Fibroblast of lung (primary cell): ENCODE measurements at regions not wholly inside any gene's neighbourhood (a gene's known extent, or its start where the extent isn't known, plus 50 kb on each side); places are given as distances from the start of the nearest gene placed in this dataset.

ENCODE experiments used
- DNase-seq, 2 donors: peaks; one replicate each; pipeline versions ENCODE4 v3.0.0 to v3.0.0-alpha.2; 2010; ENCODE audit warnings: low read depth in 2 of 2
- H2AFZ ChIP-seq: 2 replicates; pipeline ENCODE4 v1.5.1; 2012; ENCODE audit warnings: low read length, control low read depth, inconsistent platforms
- H3K27ac ChIP-seq: 2 replicates; pipeline ENCODE4 v1.5.1; 2011; ENCODE audit warnings: low read length, control low read depth; ENCODE audit not compliant: insufficient read depth
- H3K27me3 ChIP-seq: 2 replicates; pipeline ENCODE4 v1.5.1; 2011; ENCODE audit warnings: mild to moderate bottlenecking, low read length; ENCODE audit not compliant: control insufficient read depth, insufficient read depth
- H3K36me3 ChIP-seq: 2 replicates; pipeline ENCODE4 v1.5.1; 2011; ENCODE audit warnings: low read length; ENCODE audit not compliant: control insufficient read depth, insufficient read depth
- H3K4me1 ChIP-seq: 2 replicates; pipeline ENCODE4 v1.5.1; 2011; ENCODE audit warnings: low read length; ENCODE audit not compliant: control insufficient read depth, insufficient read depth; ENCODE audit errors: extremely low read depth
- H3K4me2 ChIP-seq: 2 replicates; pipeline ENCODE4 v1.5.1; 2011; ENCODE audit warnings: low read length, control low read depth; ENCODE audit not compliant: insufficient read depth; ENCODE audit errors: extremely low read depth
- H3K4me3 ChIP-seq, 4 experiments: fragments of 200-600 bp in 1 of 4; sonication (generic) in 1 of 4; replicated peaks in 1 of 4; 2 replicates each; pipeline ENCODE4 v1.5.1; 2011 to 2016; ENCODE audit warnings: low read length in 4 of 4, low read depth in 3 of 4, mild to moderate bottlenecking in 3 of 4, control low read depth in 2 of 4, inconsistent platforms in 1 of 4, mixed read lengths in 1 of 4; ENCODE audit not compliant: insufficient read depth in 1 of 4; ENCODE audit errors: control extremely low read depth in 1 of 4
- H3K79me2 ChIP-seq: 2 replicates; pipeline ENCODE4 v1.5.1; 2012; ENCODE audit warnings: mild to moderate bottlenecking, low read length, inconsistent platforms; ENCODE audit not compliant: control insufficient read depth, insufficient read depth
- H3K9ac ChIP-seq: 2 replicates; pipeline ENCODE4 v1.5.1; 2011; ENCODE audit warnings: mild to moderate bottlenecking, low read length, control low read depth; ENCODE audit not compliant: insufficient read depth
- H3K9me3 ChIP-seq: 2 replicates; pipeline ENCODE4 v1.5.1; 2012; ENCODE audit warnings: low read depth, low read length; ENCODE audit not compliant: control insufficient read depth, insufficient read depth
- H4K20me1 ChIP-seq: 2 replicates; pipeline ENCODE4 v1.5.1; 2011; ENCODE audit warnings: low read length; ENCODE audit not compliant: control insufficient read depth, insufficient read depth; ENCODE audit errors: extremely low read depth
- EZH2 ChIP-seq: IDR thresholded peaks from 2 replicates; pipeline ENCODE4 v1.5.1; 2012; ENCODE audit warnings: low read length, control low read depth, mild to moderate bottlenecking; ENCODE audit errors: missing control alignments
- TF ChIP-seq, protein P1 (sequence below), 2 donors: IDR thresholded peaks in 1 of 2; conservative IDR thresholded peaks in 1 of 2; 1 replicate in 1 of 2; 2 replicates in 1 of 2; pipeline ENCODE4 v1.5.1; 2011 to 2012; ENCODE audit warnings: low read length in 2 of 2, control low read depth in 1 of 2, inconsistent platforms in 1 of 2, low read depth in 1 of 2, mild to moderate bottlenecking in 1 of 2

DNA sequence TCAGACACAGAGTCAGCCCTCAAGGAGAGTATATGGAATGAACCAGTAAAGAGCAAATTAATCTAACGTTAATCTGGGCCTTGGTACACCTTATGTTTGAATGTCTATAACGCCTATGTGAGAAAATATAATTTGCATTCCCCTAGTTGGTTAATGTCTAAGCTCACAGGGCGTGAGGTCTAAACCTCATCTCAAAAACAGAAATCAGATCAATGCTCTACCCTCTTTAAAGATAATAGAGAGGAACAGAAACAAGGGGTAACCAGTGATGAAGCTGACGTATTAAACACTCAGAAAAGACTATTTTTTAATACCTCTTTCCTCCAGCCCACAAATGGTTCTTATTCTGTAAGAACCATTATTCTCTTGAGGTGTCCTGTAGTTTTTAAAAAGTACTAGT, 369.2 kb upstream of the NOCT start:
- TF ChIP-seq, protein P1, sequence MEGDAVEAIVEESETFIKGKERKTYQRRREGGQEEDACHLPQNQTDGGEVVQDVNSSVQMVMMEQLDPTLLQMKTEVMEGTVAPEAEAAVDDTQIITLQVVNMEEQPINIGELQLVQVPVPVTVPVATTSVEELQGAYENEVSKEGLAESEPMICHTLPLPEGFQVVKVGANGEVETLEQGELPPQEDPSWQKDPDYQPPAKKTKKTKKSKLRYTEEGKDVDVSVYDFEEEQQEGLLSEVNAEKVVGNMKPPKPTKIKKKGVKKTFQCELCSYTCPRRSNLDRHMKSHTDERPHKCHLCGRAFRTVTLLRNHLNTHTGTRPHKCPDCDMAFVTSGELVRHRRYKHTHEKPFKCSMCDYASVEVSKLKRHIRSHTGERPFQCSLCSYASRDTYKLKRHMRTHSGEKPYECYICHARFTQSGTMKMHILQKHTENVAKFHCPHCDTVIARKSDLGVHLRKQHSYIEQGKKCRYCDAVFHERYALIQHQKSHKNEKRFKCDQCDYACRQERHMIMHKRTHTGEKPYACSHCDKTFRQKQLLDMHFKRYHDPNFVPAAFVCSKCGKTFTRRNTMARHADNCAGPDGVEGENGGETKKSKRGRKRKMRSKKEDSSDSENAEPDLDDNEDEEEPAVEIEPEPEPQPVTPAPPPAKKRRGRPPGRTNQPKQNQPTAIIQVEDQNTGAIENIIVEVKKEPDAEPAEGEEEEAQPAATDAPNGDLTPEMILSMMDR (conservative IDR thresholded peaks at IDR 0.05 in 1 of 2, IDR thresholded peaks at IDR 0.05 in 1 of 2; ENCODE audit: low read depth in 1 of 2, low read length in 2 of 2), result no peak
- no peak for TF ChIP-seq EZH2
- Histone ChIP-seq H2AFZ (no peak overlapping the region), H3K36me3 (no peaks in the 10 kb centered on the region), H3K9ac (no peak overlapping the region), H3K27ac (no peak overlapping the region), H3K9me3 (no peaks in the 10 kb centered on the region), H3K4me3 (no peak overlapping the region), H3K4me1 (no peaks in the 10 kb centered on the region), H3K79me2 (no peaks in the 10 kb centered on the region), H3K27me3 (no peaks in the 10 kb centered on the region), H4K20me1 (no peaks in the 10 kb centered on the region), H3K4me2 (no peak overlapping the region)
- no peak for DNase-seq

DNA sequence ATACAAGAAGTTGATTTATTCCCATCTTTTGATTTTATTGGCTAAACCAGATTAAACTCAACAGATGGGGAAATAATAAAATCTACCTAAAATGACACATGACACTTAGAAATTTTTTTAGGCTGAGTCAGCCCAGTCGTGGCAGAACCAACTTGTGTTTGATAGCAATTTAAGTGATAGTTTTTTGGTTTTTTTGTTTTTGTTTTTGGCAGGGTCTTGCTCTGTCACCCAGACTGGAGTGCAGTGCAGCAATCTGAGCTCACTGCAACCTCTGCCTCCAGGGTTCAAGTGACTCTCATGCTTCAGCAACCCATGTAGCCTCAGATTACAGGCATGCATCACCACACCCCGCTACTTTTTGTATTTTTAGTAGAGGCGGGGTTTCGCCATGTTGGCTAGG, 370.3 kb upstream of the NOCT start:
- Histone ChIP-seq H3K36me3 (no peaks in the 10 kb centered on the region), H2AFZ (no peak overlapping the region), H3K4me2 (no peak overlapping the region), H3K9me3 (no peaks in the 10 kb centered on the region), H3K27me3 (no peaks in the 10 kb centered on the region), H3K4me1 (no peaks in the 10 kb centered on the region), H3K27ac (no peak overlapping the region), H3K4me3 (no peak overlapping the region), H4K20me1 (no peaks in the 10 kb centered on the region), H3K9ac (no peak overlapping the region), H3K79me2 (no peaks in the 10 kb centered on the region)
- DNase-seq, result peak; percentile 19 to 61
- no peak for TF ChIP-seq EZH2
- TF ChIP-seq, protein P1 (conservative IDR thresholded peaks at IDR 0.05 in 1 of 2, IDR thresholded peaks at IDR 0.05 in 1 of 2; ENCODE audit: low read depth in 1 of 2, low read length in 2 of 2), result no peak

DNA sequence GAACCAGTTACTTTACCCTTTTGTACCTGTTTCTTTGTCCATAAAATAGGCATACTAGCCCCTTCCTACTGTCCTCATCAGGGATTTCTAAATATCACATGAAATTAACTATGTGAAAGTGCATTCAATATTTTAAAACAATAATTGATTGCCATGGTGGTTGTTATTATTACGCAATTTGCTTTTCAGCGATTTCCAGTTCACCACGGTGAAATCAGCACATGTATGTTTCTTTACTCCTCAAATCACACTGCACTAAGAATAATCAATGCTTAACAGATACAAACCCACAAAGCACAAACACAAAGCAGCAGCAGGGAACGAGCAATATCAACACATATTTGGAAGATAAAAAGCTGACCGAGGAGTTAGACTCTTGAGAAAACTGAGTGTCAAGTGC, 371.3 kb upstream of the NOCT start:
- no peak for TF ChIP-seq EZH2
- TF ChIP-seq, protein P1 (conservative IDR thresholded peaks at IDR 0.05 in 1 of 2, IDR thresholded peaks at IDR 0.05 in 1 of 2; ENCODE audit: low read depth in 1 of 2, low read length in 2 of 2), result no peak
- Histone ChIP-seq H3K9me3 (no peaks in the 10 kb centered on the region), H3K79me2 (no peaks in the 10 kb centered on the region), H3K4me3 (no peak overlapping the region), H3K9ac (no peak overlapping the region), H3K36me3 (no peaks in the 10 kb centered on the region), H3K4me1 (no peaks in the 10 kb centered on the region), H3K4me2 (no peak overlapping the region), H2AFZ (no peak overlapping the region), H4K20me1 (no peaks in the 10 kb centered on the region), H3K27me3 (no peaks in the 10 kb centered on the region), H3K27ac (no peak overlapping the region)
- DNase-seq, result peak in 1 of 2 donors; percentile 10
